GM20431 (cell line): ENCODE measurements at regions not wholly inside any gene's neighbourhood (a gene's known extent, or its start where the extent isn't known, plus 50 kb on each side); places are given as distances from the start of the nearest gene placed in this dataset.

Experiments used
- in situ Hi-C: fragments of 300-500 bp; cut with MseI, MboI; formaldehyde crosslinking; loops from one replicate; pipeline ENCODE4 v1.15.0; 2020; ENCODE audit warnings: low sequenced_read_pairs; ENCODE audit not compliant: unreplicated experiment

DNA sequence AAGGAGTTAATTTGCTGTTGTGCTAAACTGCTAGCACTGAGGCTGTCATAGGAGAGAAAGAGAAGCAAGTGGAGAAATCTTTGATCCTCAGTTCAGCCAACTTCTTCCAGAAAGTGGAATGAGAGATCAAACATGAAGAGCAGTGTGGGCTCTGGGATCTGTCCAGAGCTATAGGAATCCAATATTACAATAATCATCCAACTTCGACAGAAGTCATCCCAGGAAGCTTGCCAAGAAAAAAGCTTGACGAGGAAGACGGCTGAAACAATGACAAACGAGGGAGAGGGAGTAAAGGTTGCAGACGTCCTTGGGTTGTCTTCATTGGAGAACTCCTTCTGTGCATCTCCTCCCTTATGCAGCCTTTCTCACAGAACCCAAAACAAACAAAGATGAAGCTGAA is 496.2 kb downstream of the INSC start:
- in situ Hi-C loops = no loop called here

- in situ Hi-C loops = no loop called here
These were observed 498.5 kb downstream of the INSC start for GRCh38 chr11:15613251-15613650.

- in situ Hi-C loops = no loop called here
These were observed 499.1 kb downstream of the INSC start for GRCh38 chr11:15613789-15614188.

DNA sequence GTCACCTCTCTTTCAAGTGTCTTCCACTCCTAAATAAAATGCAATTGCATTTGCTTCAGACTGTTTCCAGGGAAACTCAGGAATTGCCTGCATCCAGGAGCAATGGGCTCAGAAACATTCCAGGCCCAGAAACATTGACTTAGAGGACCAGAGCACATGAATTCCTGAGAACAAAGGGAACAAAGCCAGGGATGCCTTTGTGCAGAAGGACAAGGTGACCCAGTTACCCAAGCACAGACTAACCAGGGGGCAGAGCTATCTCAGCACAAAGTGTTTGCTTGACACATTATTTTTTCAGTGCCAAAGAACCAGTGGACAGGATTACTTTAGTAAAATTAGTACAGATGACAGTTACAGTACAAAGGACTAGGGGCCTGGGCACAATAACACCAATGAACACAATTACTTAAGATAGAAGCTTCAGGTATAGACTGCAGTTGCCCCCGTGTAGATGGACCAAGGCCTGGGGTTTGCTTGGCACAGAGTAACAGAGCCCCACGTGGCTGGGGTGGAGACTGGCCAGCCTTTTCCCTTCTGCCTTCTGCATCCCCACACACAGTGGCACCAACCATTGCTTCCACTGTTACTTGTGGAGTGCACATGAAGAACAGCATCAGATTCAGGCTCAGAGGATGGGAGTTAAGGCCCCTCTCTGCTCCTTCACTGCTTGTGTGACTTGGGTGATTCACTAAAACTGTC is 500.8 kb downstream of the INSC start:
- in situ Hi-C loops = no loop called here

- in situ Hi-C loops = no loop called here
These were observed 501.7 kb downstream of the INSC start for GRCh38 chr11:15616130-15617105.

GRCh38 chr11:15617126-15617525 is 502.4 kb downstream of the INSC start:
- in situ Hi-C loops = no loop called here

DNA sequence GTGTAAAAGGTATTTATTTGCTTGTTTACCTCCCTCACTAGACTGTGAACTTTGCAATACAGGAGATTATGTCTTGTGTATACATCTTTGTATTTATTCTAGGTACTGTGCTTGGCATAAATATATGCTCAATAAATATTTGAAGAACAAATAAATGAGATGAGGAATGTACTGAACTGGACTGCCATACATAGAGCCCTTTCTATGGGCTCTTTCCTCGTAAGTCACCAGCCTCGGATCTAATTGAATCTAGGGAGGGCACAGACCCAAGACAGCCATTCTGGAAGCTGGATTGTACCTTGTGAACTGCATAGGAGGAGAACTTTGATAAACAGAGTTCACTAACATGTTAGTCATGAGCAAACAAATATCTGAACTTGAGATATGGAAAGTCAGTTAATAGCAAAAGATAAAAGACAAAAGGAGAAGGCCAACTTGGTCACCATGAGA is 503.9 kb downstream of the INSC start:
- in situ Hi-C loops = no loop called here

DNA sequence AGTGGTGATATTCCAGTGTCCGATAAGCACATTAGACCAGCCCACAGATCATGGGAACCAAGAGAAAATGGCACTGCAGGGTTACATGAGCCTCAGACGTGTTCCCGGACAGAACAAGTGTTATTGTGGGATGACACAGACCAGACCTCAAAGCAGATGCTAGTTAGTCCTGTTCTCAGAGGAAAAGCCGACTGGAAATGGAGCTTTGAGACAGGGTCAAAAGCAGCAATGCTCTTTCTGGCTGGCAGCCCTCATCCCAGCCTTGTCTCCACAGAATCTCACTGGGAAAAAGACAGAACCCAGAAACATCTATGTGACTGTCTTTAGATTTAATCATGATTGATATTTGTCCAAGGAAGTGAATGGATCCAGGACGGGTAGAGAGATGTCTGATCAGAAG is 506.8 kb downstream of the INSC start:
- in situ Hi-C loops = no loop called here

GRCh38 chr11:15622231-15622890 is 507.6 kb downstream of the INSC start:
- in situ Hi-C loops = no loop called here

DNA sequence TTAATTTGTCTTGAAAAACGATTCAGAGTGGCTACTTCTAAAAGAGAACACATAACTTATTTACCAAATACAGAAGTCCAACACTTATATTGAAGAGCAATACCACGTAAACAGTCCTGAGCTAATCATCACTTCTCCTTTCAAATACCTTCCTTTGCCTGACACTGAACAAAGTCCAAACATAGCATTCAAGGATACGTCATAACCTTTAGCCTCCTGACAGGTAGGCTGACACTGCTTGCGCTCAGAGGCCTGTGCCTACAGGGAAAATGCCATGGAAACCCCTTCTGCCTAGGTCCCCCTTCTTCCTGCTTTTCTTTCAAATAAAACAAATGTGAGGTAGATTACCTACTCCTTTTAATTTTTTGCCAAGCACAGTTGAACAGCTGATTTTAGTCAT is 510.0 kb downstream of the INSC start:
- in situ Hi-C loops = no loop called here

- in situ Hi-C loops = no loop called here
These were observed 511.0 kb downstream of the INSC start for GRCh38 chr11:15625691-15626090.

DNA sequence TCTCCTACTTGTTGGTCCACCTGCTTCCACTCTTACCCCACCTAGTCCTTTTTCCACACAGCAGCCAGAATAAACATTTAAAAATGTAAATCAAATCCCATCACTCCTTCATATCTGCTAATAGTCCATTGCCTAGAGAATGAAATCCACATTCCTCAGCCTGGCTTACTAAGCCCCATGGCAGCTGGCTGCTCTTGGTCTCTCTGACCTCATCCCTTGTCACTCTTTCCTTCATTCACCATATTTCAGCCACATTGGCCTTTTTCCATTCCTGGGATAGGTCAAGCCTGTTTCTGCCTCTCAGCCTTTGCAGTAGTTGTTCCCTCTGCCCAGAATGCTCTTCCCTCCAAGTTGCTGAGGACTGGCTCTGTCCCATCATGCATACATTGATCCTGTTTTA is 512.8 kb downstream of the INSC start:
- in situ Hi-C loops = no loop called here

GRCh38 chr11:15629690-15630321 is 515.1 kb downstream of the INSC start:
- in situ Hi-C loops = no loop called here

- in situ Hi-C loops = no loop called here
These were observed 516.2 kb downstream of the INSC start for GRCh38 chr11:15630896-15631295.

GRCh38 chr11:15635521-15635920 is 520.8 kb downstream of the INSC start:
- in situ Hi-C loops = no loop called here

- in situ Hi-C loops = no loop called here
These were observed 521.9 kb downstream of the INSC start for GRCh38 chr11:15636521-15637089.

GRCh38 chr11:15638386-15638787 is 523.7 kb downstream of the INSC start:
- in situ Hi-C loops = no loop called here

GRCh38 chr11:15640318-15640717 is 525.6 kb downstream of the INSC start:
- in situ Hi-C loops = no loop called here

- in situ Hi-C loops = no loop called here
These were observed 526.7 kb downstream of the INSC start for GRCh38 chr11:15641271-15642045.
